Upper lobe of left lung (tissue), 6 donors: ENCODE measurements at regions not wholly inside any gene's neighbourhood (a gene's known extent, or its start where the extent isn't known, plus 50 kb on each side); places are given as distances from the start of the nearest gene placed in this dataset.

ENCODE experiments used
- ATAC-seq, 2 donors: fragments of 200-7000 bp; cut with Tn5 transposase; one replicate each; pipeline ENCODE4 v1.9.1; 2022; ENCODE audit warnings: mild to moderate bottlenecking in 2 of 2, moderate library complexity in 2 of 2; ENCODE audit not compliant: low FRiP score in 2 of 2
- DNase-seq, 2 donors: peaks; one replicate each; pipeline ENCODE4 v3.0.0-alpha.2; 2019 to 2020
- H3K27ac ChIP-seq, 4 donors: fragments of 200-600 bp; sonication (generic); one replicate each; pipeline ENCODE4 v1.5.1; 2016 to 2019
- H3K27me3 ChIP-seq, 4 donors: fragments of 200-600 bp; sonication (generic); one replicate each; pipeline ENCODE4 v1.5.1; 2017 to 2019
- H3K36me3 ChIP-seq, 4 donors: fragments of 200-600 bp; sonication (generic); one replicate each; pipeline ENCODE4 v1.5.1; 2016 to 2019
- H3K4me1 ChIP-seq, 4 donors: fragments of 200-600 bp; sonication (generic); one replicate each; pipeline ENCODE4 v1.5.1; 2018 to 2019
- H3K4me3 ChIP-seq, 4 donors: fragments of 200-600 bp; sonication (generic); one replicate each; pipeline ENCODE4 v1.5.1; 2017 to 2019; ENCODE audit warnings: mild to moderate bottlenecking in 2 of 4, moderate library complexity in 1 of 4
- H3K9me3 ChIP-seq, 4 donors: fragments of 200-600 bp; sonication (generic); one replicate each; pipeline ENCODE4 v1.5.1; 2018 to 2019
- EP300 ChIP-seq, 4 donors: sonication (generic); formaldehyde crosslinking; IDR thresholded peaks; one replicate each; pipeline ENCODE4 v1.5.1; 2017; ENCODE audit warnings: antibody characterized with exemption in 4 of 4, control low read depth in 2 of 4
- POLR2A ChIP-seq, 4 donors: fragments of 450-650 bp; IDR thresholded peaks; one replicate each; pipeline ENCODE4 v1.5.1; 2016 to 2017; ENCODE audit warnings: antibody characterized with exemption in 4 of 4, mild to moderate bottlenecking in 2 of 4
- POLR2AphosphoS5 ChIP-seq, 2 donors: sonication (generic); formaldehyde crosslinking; IDR thresholded peaks; one replicate each; pipeline ENCODE4 v1.5.1; 2017; ENCODE audit warnings: antibody characterized with exemption in 2 of 2
- WGBS, 2 donors: methylation state at CpG; one replicate each; pipeline ENCODE4 v1.1.5; 2017 to 2018; 5-methylcytosine and 5-hydroxymethylcytosine counted together
- TF ChIP-seq, protein P1 (sequence below), 6 experiments: fragments of 450-650 bp in 4 of 6; fragments of 200-600 bp in 2 of 6; sonication (generic) in 2 of 6; IDR thresholded peaks; one replicate each; pipeline ENCODE4 v1.5.1; 2016 to 2019; ENCODE audit warnings: antibody characterized with exemption in 6 of 6
- donor health status: DM: no; HTN: no; CAD: no; lungs with moderate emphysema.
- donor health status: DM: no; HTN: yes; CAD: no; lungs with severe emphysema.

DNA sequence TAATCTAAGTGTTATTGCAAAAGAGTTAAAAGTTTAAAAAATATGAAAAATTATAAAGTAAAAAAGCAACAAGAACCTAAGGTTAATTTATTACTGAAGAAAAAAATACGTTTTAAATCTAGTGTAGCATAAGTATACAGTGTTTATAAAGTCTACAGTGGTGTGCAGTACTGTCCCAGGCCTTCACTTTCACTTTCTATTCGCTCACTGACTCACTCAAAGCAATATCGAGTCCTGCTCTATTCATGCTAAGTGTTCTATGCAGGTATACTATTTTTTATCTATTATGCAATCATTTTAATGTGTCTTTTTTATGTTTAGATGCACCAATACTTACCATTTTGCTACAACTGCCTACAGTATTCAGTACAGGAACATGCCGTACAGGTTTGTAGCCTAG is 113.0 kb downstream of the MANEA start:
- DNase-seq: no peak
- WGBS, 2 donors: 73 to 74% methylated on average over 4 of the region's 4 CpGs
- H3K4me3 ChIP-seq: no peak overlapping the region
- no peak overlapping the region for H3K27ac ChIP-seq
- TF ChIP-seq, protein P1, sequence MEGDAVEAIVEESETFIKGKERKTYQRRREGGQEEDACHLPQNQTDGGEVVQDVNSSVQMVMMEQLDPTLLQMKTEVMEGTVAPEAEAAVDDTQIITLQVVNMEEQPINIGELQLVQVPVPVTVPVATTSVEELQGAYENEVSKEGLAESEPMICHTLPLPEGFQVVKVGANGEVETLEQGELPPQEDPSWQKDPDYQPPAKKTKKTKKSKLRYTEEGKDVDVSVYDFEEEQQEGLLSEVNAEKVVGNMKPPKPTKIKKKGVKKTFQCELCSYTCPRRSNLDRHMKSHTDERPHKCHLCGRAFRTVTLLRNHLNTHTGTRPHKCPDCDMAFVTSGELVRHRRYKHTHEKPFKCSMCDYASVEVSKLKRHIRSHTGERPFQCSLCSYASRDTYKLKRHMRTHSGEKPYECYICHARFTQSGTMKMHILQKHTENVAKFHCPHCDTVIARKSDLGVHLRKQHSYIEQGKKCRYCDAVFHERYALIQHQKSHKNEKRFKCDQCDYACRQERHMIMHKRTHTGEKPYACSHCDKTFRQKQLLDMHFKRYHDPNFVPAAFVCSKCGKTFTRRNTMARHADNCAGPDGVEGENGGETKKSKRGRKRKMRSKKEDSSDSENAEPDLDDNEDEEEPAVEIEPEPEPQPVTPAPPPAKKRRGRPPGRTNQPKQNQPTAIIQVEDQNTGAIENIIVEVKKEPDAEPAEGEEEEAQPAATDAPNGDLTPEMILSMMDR (IDR thresholded peaks at IDR 0.05): no peak
- no peak for TF ChIP-seq POLR2A (IDR thresholded peaks at IDR 0.05)
- no peak for TF ChIP-seq EP300 (IDR thresholded peaks at IDR 0.05)
- TF ChIP-seq POLR2AphosphoS5 (IDR thresholded peaks at IDR 0.05): no peak
- no peak for ATAC-seq
- no peaks in the 10 kb centered on the region for H3K27me3 ChIP-seq
- no peaks in the 10 kb centered on the region for H3K4me1 ChIP-seq
- H3K9me3 ChIP-seq: no peaks in the 10 kb centered on the region
- no peaks in the 10 kb centered on the region for H3K36me3 ChIP-seq

DNA sequence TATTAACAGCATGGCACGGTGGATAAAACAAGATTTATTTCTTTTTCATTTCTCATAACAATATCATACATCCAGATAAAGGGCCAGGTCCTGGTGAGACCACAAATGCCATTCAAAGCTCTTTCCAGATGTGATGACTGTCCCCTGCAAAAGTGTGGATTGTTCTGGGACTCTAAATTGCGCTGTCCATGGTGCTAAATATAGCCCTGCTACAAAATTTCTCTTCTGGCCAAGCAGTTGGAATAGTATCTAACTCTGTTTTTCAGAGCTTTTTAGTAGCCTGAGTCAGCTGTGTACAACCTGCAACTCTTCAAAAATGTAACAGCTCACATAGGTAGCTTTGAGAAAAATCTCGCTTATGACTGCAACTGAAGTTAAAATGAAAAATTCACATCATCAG is 115.8 kb downstream of the MANEA start:
- ATAC-seq (no peak), DNase-seq (no peak)
- Histone ChIP-seq H3K4me1 (no peaks in the 10 kb centered on the region), H3K36me3 (no peaks in the 10 kb centered on the region), H3K27ac (no peak overlapping the region), H3K9me3 (no peaks in the 10 kb centered on the region), H3K27me3 (no peaks in the 10 kb centered on the region), H3K4me3 (no peak overlapping the region)
- WGBS, 2 donors: 64 to 65% methylated on average over 3 of the region's 3 CpGs
- no peak for TF ChIP-seq POLR2AphosphoS5 (IDR thresholded peaks at IDR 0.05)
- TF ChIP-seq, protein P1 (IDR thresholded peaks at IDR 0.05): no peak
- TF ChIP-seq POLR2A (IDR thresholded peaks at IDR 0.05): no peak
- no peak for TF ChIP-seq EP300 (IDR thresholded peaks at IDR 0.05)

DNA sequence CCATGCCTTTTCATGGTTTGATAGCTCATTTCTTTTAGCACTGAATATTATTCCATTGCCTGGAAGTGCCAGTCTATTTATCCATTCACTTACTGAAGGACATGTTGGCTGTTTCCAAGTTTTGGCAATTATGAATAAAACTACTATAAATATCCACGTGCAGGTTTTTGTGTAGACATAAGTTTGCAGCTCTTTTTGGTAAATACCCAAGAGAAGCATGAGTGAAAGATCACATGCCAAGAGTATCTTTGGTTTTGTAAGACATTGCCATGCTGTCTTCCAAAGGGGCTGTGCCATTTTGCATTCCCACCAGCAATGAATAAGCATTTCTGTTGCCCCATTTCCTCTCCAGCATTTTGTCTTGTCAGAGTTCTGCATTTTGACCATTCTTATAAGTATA is 120.9 kb downstream of the MANEA start:
- no peaks in the 10 kb centered on the region for H3K9me3 ChIP-seq
- ATAC-seq (no peak), DNase-seq (no peak)
- no peak overlapping the region for H3K27ac ChIP-seq
- H3K4me1 ChIP-seq: no peaks in the 10 kb centered on the region
- no peaks in the 10 kb centered on the region for H3K36me3 ChIP-seq
- no peak overlapping the region for H3K4me3 ChIP-seq
- no peak for TF ChIP-seq POLR2A (IDR thresholded peaks at IDR 0.05)
- TF ChIP-seq POLR2AphosphoS5 (IDR thresholded peaks at IDR 0.05): no peak
- TF ChIP-seq, protein P1 (IDR thresholded peaks at IDR 0.05): no peak
- no peak for TF ChIP-seq EP300 (IDR thresholded peaks at IDR 0.05)
- H3K27me3 ChIP-seq: no peaks in the 10 kb centered on the region
- WGBS, 2 donors: 0% methylated on average over 1 of the region's 1 CpG

DNA sequence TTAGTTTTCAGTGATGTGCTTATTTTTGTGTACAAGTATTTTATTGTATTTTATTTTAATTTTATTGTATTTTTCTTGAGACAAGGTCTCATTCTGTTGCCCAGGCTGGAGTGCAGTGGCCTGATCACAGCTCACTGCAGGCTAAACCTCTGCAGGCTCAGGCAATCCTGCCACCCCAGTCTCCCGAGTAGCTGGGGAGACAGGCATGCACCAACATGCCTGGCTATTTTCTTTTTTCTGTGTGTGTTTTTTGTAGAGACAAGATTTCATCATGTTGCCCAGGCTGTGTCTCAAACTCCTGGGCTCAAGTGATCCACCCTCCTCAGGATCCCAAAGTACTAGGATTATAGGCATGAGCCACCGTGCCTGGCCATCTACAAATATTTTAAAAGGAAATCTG is 146.3 kb downstream of the MANEA start:
- TF ChIP-seq EP300 (IDR thresholded peaks at IDR 0.05) (no peak), POLR2AphosphoS5 (IDR thresholded peaks at IDR 0.05) (no peak), POLR2A (IDR thresholded peaks at IDR 0.05) (no peak)
- TF ChIP-seq, protein P1 (IDR thresholded peaks at IDR 0.05): no peak
- 64% methylated on average over 2 of the region's 2 CpGs for WGBS, 2 donors
- Histone ChIP-seq H3K4me1 (no peaks in the 10 kb centered on the region), H3K36me3 (no peaks in the 10 kb centered on the region), H3K9me3 (peaks cover 0 to 5% (median 1%) of the 10 kb centered on the region in 4 donors), H3K27ac (no peak overlapping the region), H3K27me3 (no peaks in the 10 kb centered on the region), H3K4me3 (no peak overlapping the region)
- ATAC-seq: no peak
- no peak for DNase-seq

DNA sequence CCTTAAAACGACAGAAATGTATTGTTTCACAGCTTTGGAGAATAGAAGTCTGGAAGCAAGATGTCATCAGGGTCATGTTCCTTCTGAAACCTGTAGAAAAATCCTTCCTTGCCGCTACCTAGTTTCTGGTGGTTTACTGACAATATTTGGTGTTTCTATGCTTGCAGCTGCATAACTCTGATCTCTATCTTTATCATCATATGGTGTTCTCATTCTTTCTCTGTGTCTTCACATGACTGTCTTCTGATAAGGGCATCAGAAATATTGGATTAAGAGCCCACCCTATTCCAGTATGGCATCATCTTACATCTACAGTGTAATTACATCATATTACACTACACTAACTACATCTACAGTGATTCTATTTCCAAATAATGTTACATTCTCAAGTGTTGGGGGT is 148.0 kb downstream of the MANEA start:
- peaks cover 0 to 5% (median 0%) of the 10 kb centered on the region in 4 donors for H3K9me3 ChIP-seq
- ATAC-seq: no peak
- H3K4me3 ChIP-seq: no peak overlapping the region
- no peaks in the 10 kb centered on the region for H3K27me3 ChIP-seq
- WGBS, 2 donors: 67 to 68% methylated on average over 2 of the region's 2 CpGs
- H3K4me1 ChIP-seq: no peaks in the 10 kb centered on the region
- TF ChIP-seq POLR2A (IDR thresholded peaks at IDR 0.05) (no peak), EP300 (IDR thresholded peaks at IDR 0.05) (no peak), POLR2AphosphoS5 (IDR thresholded peaks at IDR 0.05) (no peak)
- TF ChIP-seq, protein P1 (IDR thresholded peaks at IDR 0.05): no peak
- no peaks in the 10 kb centered on the region for H3K36me3 ChIP-seq
- no peak overlapping the region for H3K27ac ChIP-seq
- no peak for DNase-seq
